Fibroblast of the aortic adventitia (primary cell): ENCODE measurements at regions not wholly inside any gene's neighbourhood (a gene's known extent, or its start where the extent isn't known, plus 50 kb on each side); places are given as distances from the start of the nearest gene placed in this dataset.

Experiments
- DNase-seq: peaks from one replicate; pipeline ENCODE4 v3.0.0-alpha.2; 2010; ENCODE audit warnings: low read depth
- H3K4me3 ChIP-seq: 2 replicates; pipeline ENCODE4 v1.5.1; 2011; ENCODE audit warnings: low read depth, mild to moderate bottlenecking, control low read depth, low read length, moderate library complexity
- TF ChIP-seq, protein P1 (sequence below): IDR thresholded peaks from 2 replicates; pipeline ENCODE4 v1.5.1; 2011; ENCODE audit warnings: mild to moderate bottlenecking, low read length, control low read depth, inconsistent platforms; ENCODE audit not compliant: insufficient read depth

DNA sequence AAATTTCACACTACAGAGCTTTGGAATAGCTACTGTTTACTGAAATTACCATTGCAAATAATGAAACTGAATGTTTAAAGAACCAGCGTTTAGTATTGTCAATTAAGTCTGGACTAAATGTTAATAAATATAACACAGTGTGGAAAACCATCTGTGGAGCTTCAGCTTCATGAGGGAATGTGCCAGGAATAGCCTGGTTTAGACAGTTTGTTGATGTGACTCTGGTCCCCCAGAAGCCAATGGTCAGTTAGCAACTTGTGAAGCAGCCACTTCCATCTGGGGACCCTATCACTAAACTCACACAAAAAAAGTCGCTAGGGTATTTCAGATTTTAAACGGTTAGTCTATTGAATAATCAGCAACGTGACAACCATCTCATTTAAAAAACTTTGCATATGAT, 207.8 kb downstream of the RAMP3 start:
- DNase-seq = no peak
- TF ChIP-seq, protein P1, sequence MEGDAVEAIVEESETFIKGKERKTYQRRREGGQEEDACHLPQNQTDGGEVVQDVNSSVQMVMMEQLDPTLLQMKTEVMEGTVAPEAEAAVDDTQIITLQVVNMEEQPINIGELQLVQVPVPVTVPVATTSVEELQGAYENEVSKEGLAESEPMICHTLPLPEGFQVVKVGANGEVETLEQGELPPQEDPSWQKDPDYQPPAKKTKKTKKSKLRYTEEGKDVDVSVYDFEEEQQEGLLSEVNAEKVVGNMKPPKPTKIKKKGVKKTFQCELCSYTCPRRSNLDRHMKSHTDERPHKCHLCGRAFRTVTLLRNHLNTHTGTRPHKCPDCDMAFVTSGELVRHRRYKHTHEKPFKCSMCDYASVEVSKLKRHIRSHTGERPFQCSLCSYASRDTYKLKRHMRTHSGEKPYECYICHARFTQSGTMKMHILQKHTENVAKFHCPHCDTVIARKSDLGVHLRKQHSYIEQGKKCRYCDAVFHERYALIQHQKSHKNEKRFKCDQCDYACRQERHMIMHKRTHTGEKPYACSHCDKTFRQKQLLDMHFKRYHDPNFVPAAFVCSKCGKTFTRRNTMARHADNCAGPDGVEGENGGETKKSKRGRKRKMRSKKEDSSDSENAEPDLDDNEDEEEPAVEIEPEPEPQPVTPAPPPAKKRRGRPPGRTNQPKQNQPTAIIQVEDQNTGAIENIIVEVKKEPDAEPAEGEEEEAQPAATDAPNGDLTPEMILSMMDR = no peak
- no peak overlapping the region for H3K4me3 ChIP-seq

DNA sequence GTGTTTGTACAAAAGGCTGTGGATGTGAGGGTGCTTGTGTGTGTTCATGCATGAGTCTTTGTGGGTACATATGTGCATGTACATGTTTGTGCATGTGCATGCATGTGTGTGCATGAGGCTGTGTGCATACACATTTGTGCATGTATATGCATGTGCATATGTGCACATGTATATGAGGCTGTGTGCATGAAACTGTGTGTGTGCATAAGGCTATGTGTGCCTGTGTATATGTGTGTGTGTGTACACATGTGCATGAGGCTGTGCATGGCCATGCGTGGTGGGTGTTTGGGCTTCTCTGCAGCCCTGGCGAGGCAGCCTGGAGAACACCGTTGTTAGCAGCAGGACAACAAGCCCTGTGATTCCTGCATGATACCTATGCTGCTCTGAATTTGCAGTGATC, 207.7 kb upstream of the ADCY1 start:
- TF ChIP-seq, protein P1 = no peak
- no peak for DNase-seq
- H3K4me3 ChIP-seq = no peak overlapping the region

DNA sequence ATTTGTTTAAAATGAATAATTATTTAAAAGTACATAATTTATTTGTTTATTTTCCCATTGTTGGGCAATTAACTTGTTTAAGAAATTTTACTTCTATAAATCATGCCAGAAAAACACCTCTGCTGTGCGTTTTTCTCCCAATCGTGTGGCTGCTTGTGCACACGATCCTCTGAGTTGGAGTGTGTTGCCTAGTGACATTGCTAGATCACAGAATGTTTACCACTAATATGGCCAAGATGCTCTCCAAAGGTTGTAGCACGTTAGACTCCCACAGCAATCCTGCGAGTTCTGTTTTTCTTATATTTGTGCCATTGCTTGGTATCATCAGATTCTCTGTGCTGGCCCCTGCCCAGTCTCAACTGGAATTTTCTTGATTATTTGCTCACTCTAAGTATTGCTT, 207.1 kb upstream of the ADCY1 start:
- TF ChIP-seq, protein P1 = no peak
- no peak for DNase-seq

DNA sequence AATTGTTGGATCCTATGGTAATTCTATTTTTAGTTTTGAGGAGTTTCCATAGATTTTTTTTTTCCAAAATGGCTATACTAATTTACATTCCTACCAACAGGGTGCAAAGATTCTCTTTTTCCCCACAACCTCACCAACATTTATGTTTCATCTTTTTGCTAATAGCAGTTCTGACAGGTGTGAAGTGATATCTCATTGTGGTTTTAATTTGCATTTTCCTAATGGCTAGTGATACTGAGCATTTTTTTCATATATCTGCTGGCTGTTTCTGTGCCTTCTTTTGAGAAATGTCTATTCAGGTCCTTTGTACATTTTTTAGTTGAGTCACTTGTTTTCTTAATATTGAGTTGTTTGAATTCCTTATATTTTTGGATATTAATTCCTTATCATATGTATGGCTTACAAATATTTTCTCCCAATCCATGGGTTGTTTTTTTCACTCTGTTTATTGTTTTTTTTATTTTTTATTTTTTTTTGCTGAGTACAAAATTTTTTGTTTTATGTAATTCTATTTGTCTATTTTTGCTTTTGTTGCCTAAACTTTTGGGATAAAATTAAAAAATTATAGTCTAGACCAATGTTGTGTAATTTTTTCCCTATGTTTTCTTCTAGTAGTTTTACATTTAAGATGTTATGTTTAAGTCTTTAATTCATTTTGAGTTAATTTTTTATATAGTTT, 205.9 kb upstream of the ADCY1 start:
- TF ChIP-seq, protein P1 = no peak
- DNase-seq = no peak
- H3K4me3 ChIP-seq = no peak overlapping the region

More for the DNA sequence above, 207.1 kb upstream of the ADCY1 start:
- no peak overlapping the region for H3K4me3 ChIP-seq

DNA sequence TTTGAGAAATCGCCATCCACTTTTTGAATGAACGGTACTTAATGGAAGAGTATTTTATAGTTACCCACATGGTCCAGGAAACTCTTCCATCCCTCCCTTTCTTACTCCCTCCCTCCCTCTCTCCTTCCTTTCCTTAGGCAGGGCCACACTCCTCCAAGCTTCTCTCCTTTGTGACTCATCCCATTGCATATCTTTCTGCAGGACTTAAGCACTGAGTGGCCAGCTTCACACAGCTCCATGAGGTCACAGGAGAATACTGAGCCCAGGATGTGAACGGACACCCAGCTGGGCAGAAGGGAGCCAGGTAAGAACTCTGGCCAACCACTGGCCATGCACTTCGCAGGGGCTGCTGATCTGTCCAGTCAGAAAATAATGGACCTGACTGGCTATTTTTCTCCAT, 189.7 kb upstream of the ADCY1 start:
- H3K4me3 ChIP-seq = no peak overlapping the region
- TF ChIP-seq, protein P1 = no peak
- no peak for DNase-seq

DNA sequence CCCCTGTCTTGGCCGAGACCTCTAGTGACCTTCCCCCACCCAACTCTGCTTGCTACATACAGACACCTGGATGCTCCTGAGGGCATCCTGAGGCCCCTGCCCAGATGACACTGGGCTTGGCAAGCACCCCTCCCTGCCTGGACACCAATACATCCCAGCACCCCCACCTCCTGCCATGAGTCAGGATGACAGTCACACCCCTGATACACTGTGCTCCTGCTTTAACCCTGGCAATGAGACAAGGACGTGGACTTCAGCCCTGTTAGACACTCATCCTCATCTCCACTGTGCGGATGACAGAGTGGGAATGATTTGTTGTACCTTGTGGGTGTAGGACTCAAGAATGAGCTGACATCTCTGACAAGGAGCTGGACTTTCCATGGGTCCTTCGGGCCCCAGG, 186.3 kb upstream of the ADCY1 start:
- no peak for DNase-seq
- TF ChIP-seq, protein P1 = no peak
- no peak overlapping the region for H3K4me3 ChIP-seq
